ENCODE measurements at regions not wholly inside any gene's neighbourhood (a gene's known extent, or its start where the extent isn't known, plus 50 kb on each side); places are given as distances from the start of the nearest gene placed in this dataset.

DNA sequence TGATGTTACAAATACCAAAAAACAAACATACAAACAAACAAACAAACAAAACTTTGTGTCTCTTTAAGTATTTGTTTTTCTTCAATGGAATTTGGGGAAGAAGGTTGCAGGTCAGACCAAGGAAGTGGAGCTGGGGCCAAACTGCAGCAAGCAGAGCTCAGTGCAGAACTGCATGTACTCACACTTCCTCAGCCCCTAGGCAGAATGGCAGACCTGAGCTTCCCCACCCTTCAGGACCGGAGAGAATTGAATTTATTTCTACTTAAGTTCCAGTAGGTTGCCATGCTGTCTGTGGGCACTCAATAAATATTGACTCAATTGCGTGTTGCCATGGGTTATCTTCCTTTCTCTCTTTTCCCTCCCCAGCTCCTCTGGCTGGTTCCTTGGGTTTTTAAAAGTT lies 173.6 kb downstream of the PTGER3 start:
- Histone ChIP-seq H2BK120ac (ENCODE audit: low read depth, low read length, poor library complexity, severe bottlenecking) (no peak overlapping the region), H3K14ac (ENCODE audit: insufficient read depth, low read length) (no peak overlapping the region; the same call in 1 of the 2 replicates), H3T11ph (ENCODE audit: low read length) (no peak overlapping the region), H2AK5ac (ENCODE audit: insufficient read length, low read length) (no peak overlapping the region), H4K20me1 (ENCODE audit: control insufficient read depth, insufficient read depth, insufficient read length) (no peaks in the 10 kb centered on the region), H3K4ac (ENCODE audit: low read depth, low read length) (no peak overlapping the region), H2AFZ (ENCODE audit: low read length) (no peak overlapping the region), H3K18ac (ENCODE audit: insufficient read length, low read depth, low read length) (no peak overlapping the region), H2BK12ac (ENCODE audit: insufficient read length, low read depth, low read length) (no peak overlapping the region), H3K23me2 (ENCODE audit: insufficient read length, low read depth, low read length, poor library complexity, severe bottlenecking) (no peaks in the 10 kb centered on the region), H4K5ac (ENCODE audit: insufficient read length, low read depth, low read length) (no peak overlapping the region), H3K79me1 (ENCODE audit: insufficient read depth, low read depth, low read length, poor library complexity, severe bottlenecking) (no peaks in the 10 kb centered on the region), H3K56ac (ENCODE audit: insufficient read length, low read depth, low read length) (no peak overlapping the region), H3K27me3 (ENCODE audit: insufficient read depth, low read length) (no peaks in the 10 kb centered on the region), H3K27ac (ENCODE audit: insufficient read length, low read depth, low read length) (no peak overlapping the region), H3K4me1 (ENCODE audit: insufficient read depth, low read length) (no peaks in the 10 kb centered on the region; the same call in 1 of the 2 replicates), H2BK5ac (ENCODE audit: insufficient read length, low read length) (no peak overlapping the region), H4K91ac (ENCODE audit: insufficient read length, low read depth, low read length) (no peak overlapping the region), H2BK15ac (ENCODE audit: low read depth, low read length) (no peak overlapping the region), H3K9ac (ENCODE audit: extremely low read depth, insufficient read length, low read length) (no peak overlapping the region), H3K23ac (ENCODE audit: insufficient read length, low read depth, low read length) (no peak overlapping the region), H4K8ac (replicated peaks; ENCODE audit: insufficient read length, low read depth, low read length) (no peak overlapping the region), H2BK20ac (ENCODE audit: low read depth, low read length, poor library complexity, severe bottlenecking) (no peak overlapping the region), H3K79me2 (ENCODE audit: insufficient read depth, low read length) (no peaks in the 10 kb centered on the region), H3K9me3 (ENCODE audit: control insufficient read depth, low read depth, low read length) (no peaks in the 10 kb centered on the region), H3K4me2 (ENCODE audit: insufficient read depth, insufficient read length, low read length) (no peak overlapping the region)
- peaks cover 3 to 4% of the 10 kb centered on the region in 2 experiments; a peak in 1 of 4 replicates for H3K4me1 Mint-ChIP-seq
- TF ChIP-seq, protein P1, sequence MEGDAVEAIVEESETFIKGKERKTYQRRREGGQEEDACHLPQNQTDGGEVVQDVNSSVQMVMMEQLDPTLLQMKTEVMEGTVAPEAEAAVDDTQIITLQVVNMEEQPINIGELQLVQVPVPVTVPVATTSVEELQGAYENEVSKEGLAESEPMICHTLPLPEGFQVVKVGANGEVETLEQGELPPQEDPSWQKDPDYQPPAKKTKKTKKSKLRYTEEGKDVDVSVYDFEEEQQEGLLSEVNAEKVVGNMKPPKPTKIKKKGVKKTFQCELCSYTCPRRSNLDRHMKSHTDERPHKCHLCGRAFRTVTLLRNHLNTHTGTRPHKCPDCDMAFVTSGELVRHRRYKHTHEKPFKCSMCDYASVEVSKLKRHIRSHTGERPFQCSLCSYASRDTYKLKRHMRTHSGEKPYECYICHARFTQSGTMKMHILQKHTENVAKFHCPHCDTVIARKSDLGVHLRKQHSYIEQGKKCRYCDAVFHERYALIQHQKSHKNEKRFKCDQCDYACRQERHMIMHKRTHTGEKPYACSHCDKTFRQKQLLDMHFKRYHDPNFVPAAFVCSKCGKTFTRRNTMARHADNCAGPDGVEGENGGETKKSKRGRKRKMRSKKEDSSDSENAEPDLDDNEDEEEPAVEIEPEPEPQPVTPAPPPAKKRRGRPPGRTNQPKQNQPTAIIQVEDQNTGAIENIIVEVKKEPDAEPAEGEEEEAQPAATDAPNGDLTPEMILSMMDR (conservative IDR thresholded peaks at IDR 0.05) = no peak
- H3K27me3 Mint-ChIP-seq (ENCODE audit: low read depth) = no peaks in the 10 kb centered on the region
- no CpG with 5 or more reads among the region's 2 CpGs for WGBS (ENCODE audit: extremely low coverage, insufficient read length, low lambda C conversion rate)
- H3K27ac Mint-ChIP-seq = 0 out of 7 replicates have a peak overlapping the region, but pooled peaks of 1 of the 3 experiments have one; percentile 3
- no peak overlapping the region for H3K4me3 Mint-ChIP-seq
- H3K36me3 Mint-ChIP-seq (ENCODE audit: insufficient read depth in 1 of 3, low read depth in 3 of 3) = no peaks in the 10 kb centered on the region
- no peaks in the 10 kb centered on the region; a peak in 2 of 5 replicates for H3K9me3 Mint-ChIP-seq
- no peak for DNase-seq

All from H9 (cell line).